Hindlimb muscle (tissue), 1 donor: ENCODE measurements at regions not wholly inside any gene's neighbourhood (a gene's known extent, or its start where the extent isn't known, plus 50 kb on each side); places are given as distances from the start of the nearest gene placed in this dataset.
"Not testable (repeated sequence)": the region's sequence is repeated elsewhere in the genome, so short reads cannot be mapped to it uniquely, and the experiment has no call there.

ENCODE experiments used
- DNase-seq: peaks from one replicate; pipeline ENCODE4 v3.0.0-alpha.2; 2013

- no peak for DNase-seq
Observed at GRCh38 chr13:55992145-55992544, 1148.6 kb upstream of the PRR20A start.

GRCh38 chr13:55999709-56000108 lies 1141.0 kb upstream of the PRR20A start:
- DNase-seq: no peak

DNA sequence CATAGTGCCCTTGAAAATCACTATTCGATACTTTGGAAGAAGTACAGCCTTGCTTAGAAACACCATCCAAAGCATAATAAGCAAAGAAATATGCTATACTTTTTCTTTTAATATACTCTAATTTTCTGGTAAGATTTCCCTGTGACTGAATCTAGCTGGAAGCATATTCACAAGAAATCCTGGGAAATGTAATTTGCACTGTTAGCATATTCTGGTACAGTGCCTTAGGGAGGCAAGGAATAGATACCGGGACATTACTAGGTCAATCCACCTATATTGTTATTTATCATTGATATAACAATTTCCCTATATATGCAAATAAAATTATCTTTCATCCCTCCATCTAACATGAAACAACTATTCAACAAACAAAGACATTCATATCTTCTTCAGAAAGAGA lies 1131.3 kb upstream of the PRR20A start:
- no peak for DNase-seq

DNA sequence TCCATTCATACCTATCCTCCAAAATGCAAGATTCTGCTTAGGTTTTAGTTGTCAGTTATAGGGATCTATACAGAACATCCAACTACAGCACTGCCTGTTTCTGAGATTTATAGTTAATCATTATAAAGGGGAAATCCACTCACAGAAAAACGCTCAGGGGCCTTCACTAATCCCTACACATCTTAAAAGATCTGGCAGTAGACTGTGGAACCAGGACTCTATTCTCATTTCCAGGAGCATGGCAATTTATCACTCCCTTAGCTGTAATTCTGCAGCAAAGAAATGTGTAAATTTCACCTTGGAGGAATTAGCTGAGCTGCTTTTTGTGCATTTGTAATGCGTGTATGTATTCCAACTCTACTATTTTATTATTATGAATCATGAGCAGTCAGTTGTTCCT lies 1128.1 kb upstream of the PRR20A start:
- DNase-seq: no peak

DNA sequence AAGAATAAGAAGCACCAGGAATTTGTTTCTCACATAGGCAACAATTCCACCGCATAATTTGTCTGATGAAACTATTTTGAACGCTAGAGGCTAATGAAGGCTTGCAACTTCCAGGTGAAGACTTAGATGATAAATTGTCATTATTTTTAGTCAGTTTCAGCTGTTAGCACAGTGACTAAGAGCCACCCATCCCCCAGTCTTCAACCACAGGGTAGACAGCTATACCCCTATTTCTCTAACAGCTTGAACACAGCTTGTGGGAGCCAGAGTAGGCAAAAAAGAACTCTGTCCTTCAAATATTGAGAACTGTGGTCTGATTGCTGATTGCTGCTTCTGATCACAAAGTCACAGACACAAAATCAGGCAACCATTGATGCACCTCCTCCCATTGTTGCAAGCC lies 1124.8 kb upstream of the PRR20A start:
- DNase-seq: no peak

GRCh38 chr13:56019606-56020005 lies 1121.1 kb upstream of the PRR20A start:
- no peak for DNase-seq

DNA sequence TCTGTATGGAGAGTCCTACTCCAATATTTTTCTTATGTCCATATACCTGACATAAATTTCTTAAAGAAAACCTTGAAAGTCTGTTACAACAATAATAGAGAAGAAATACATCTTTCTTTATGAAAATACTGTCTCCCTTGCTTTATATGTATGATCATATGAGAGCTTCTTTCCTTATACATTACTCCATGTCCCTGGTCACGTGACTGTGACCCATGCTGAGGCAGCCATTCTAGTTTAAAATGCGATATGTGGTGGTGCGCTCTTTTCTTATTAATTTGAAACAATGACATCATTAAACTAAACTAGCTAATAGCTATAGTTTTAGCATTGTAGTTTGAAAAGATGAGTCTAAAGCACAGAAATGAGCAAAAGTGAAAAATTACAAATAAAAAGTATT lies 1120.3 kb upstream of the PRR20A start:
- no peak for DNase-seq

- no peak for DNase-seq
Observed at GRCh38 chr13:56039992-56040391, 1100.7 kb upstream of the PRR20A start.

GRCh38 chr13:56066321-56066720 lies 1074.4 kb upstream of the PRR20A start:
- DNase-seq: no peak

DNA sequence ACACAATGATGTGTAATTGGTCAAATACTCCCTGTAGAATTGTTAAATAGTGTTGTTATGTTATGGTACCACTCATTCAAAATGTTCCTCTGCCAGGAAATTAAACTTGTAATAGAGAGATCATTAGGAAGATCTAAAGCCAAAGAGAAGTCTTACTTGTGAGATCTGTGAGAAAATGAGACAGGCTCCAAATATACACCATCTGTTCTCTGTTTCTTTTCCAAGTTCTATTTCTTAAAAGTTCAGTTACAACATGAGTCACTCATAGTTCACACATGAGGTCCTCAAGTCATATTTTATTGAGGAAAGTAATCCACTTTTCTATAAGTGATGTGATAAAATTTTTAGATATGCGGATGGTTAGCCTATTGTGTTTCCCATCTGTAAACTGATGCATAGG lies 1038.1 kb upstream of the PRR20A start:
- DNase-seq: no peak

DNA sequence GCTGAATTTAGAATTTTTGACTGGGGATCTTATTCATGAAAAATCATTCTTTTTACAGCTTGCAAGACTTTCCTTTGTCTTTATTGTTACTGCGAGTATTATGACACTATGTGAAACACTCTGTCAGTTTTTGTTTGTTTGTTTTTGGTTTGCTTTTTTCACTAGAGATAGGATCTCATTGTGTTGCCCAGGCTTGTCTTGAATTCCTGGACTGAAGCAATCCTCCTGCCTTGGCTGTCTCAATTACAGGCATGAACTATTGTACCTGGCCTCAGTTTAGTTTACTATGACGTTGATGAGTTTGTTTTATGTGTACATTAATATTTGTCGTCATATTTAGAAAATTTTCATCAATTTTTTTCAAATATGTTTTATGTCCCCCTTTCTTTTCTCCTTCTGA lies 1030.0 kb upstream of the PRR20A start:
- no peak for DNase-seq

DNA sequence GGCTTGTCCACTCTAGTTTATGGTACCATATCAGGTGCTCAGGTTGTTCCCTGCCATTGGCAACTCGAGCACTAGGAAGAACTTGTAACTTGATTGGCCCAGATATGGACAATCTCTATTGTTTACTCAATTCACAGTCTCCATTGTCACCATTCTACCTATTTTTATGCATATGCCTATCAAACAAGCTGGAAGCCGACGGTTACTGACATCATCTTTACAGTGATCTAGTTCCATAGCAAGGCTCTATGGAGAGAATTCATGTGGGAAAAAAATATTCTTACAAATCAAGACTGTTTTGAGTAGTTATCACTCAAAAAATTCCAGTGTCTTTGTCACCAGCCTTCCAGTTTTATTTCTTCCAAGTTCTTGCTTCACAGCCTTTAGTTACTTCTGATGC lies 1006.2 kb upstream of the PRR20A start:
- no peak for DNase-seq

DNA sequence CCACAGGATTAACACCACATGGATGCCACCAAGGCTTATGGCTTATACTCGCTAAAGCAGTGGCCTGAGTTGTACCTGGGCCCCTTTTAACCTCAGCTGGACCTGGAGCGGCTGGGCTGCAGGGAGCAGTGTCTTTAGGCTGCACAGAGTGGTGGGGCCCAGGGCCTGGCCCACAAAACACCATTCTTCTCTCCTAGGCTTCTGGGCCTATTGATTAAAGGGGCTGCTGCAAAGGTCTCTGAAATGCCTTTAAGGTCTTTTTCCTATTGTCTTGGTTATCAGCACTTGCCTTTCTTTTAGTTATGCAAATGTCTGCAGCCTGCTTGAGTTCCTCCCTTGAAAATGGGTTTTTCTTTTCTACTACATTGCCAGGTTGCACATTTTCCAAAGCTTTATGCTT lies 973.9 kb upstream of the PRR20A start:
- no peak for DNase-seq

DNA sequence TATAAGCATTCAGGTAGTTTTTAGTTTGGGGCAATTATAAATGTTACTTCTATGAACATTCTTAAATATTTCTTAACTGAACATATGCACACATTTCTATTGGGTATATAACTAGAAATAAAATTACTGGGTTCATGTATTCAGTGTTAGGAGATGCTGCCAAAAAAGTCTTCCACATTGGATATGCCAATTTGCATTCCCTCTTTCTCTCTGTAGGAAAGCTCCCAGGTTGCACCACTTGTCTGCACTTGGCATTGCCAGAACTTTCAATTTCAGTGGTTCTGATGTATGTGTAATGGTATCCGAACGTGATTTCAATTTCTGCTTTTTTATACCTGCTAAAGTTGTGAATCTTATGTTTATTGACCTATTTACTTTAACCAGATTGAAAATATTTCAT lies 972.1 kb upstream of the PRR20A start:
- no peak for DNase-seq

GRCh38 chr13:56173346-56173745 lies 967.4 kb upstream of the PRR20A start:
- no peak for DNase-seq

- no peak for DNase-seq
Observed at GRCh38 chr13:56182598-56182997, 958.1 kb upstream of the PRR20A start.

GRCh38 chr13:56187331-56187730 lies 953.4 kb upstream of the PRR20A start:
- DNase-seq: no peak

DNA sequence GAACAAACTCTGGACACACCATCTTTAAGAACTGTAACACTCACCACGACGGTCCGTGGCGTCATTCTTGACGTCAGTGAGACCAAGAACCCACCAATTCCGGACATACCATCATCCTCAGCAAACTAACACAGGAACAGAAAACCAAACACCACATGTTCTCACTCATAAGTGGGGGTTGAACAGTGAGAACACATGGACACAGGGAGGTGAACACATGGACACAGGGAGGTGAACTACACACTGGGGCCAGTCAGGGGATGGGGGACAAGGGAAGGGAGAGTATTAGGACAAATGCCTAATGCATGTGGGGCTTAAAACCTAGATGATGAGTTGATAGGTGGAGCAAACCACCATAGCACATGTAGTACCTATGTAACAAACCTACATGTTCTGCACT lies 952.1 kb upstream of the PRR20A start:
- DNase-seq: not testable (repeated sequence)

GRCh38 chr13:56189439-56189838 lies 951.3 kb upstream of the PRR20A start:
- no peak for DNase-seq

GRCh38 chr13:56189978-56190377 lies 950.7 kb upstream of the PRR20A start:
- no peak for DNase-seq

DNA sequence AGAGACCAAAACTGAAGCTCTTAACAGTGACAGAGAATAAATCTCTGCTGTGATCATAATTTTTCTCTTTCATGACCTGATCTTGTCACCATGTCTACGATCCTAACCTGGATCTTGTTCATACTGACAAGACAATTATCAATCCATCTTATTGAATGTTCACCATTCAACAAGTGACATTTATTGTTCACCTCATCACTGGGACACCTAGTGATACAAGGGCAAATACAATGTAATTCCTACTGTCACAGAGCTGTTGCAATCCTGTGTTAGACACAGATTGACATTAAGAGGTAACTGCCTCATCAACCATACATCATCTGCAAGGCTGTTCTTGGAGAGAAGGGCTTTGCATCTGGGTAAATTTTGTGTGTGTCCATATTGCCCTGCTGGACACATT lies 942.4 kb upstream of the PRR20A start:
- no peak for DNase-seq

GRCh38 chr13:56201834-56202233 lies 938.9 kb upstream of the PRR20A start:
- DNase-seq: no peak

- DNase-seq: no peak
Observed at GRCh38 chr13:56216221-56216620, 924.5 kb upstream of the PRR20A start.

DNA sequence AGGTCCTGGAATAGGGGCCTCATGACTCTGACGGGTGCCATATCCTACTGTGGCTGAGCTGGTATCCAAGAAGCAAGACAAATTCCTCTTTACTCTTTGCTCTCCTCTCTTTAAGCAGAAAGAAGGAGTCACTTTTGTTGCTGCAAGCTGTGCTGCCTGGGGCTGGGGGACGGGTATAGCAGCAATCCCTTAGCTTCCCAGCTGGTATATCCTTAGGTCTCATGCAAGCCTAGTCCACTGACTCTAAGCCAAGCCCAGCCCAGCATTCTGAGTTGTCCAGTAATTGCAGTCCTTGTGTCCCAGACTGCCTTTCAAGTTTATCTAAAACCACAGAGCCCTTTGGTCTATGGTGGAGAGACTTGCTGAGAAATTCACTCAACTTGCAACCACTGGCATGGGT lies 893.0 kb upstream of the PRR20A start:
- DNase-seq: no peak

GRCh38 chr13:56271686-56272085 lies 869.0 kb upstream of the PRR20A start:
- DNase-seq: no peak

GRCh38 chr13:56283262-56283828 lies 857.4 kb upstream of the PRR20A start:
- DNase-seq: no peak
